ENCODE measurements at regions not wholly inside any gene's neighbourhood (a gene's known extent, or its start where the extent isn't known, plus 50 kb on each side); places are given as distances from the start of the nearest gene placed in this dataset.
A peak's percentile ranks its signal among the peaks of the same experiment; 100 is the strongest.
"Not testable (repeated sequence)": the region's sequence is repeated elsewhere in the genome, so short reads cannot be mapped to it uniquely, and the experiment has no call there.

- H3K27me3 Mint-ChIP-seq (ENCODE audit: unreplicated experiment) = peaks cover 6% of the 10 kb centered on the region
- peak overlapping the region; percentile 57 for H3K27ac Mint-ChIP-seq (ENCODE audit: unreplicated experiment)
- no peaks in the 10 kb centered on the region for H3K9me3 Mint-ChIP-seq (ENCODE audit: unreplicated experiment)
- H3K4me3 Mint-ChIP-seq (ENCODE audit: unreplicated experiment) = no peak overlapping the region
- H3K36me3 Mint-ChIP-seq (ENCODE audit: low read depth, unreplicated experiment) = peaks cover 3% of the 10 kb centered on the region
- DNase-seq (ENCODE audit: low spot score) = no peak
- H3K4me1 Mint-ChIP-seq (ENCODE audit: unreplicated experiment) = peaks cover 20% of the 10 kb centered on the region
- TF ChIP-seq CTCF (IDR thresholded peaks at IDR 0.05; ENCODE audit: unreplicated experiment) = no peak
Observed at GRCh38 chr12:131223791-131224225, 270.1 kb downstream of the ADGRD1 start.

- not testable (repeated sequence) for H3K4me3 Mint-ChIP-seq (ENCODE audit: unreplicated experiment); DNase-seq (ENCODE audit: low spot score)
Observed at GRCh38 chr12:131224226-131225065, 270.7 kb downstream of the ADGRD1 start.

GRCh38 chr12:131225066-131225380, 271.3 kb downstream of the ADGRD1 start:
- not testable (repeated sequence) for DNase-seq (ENCODE audit: low spot score); H3K9me3 Mint-ChIP-seq (ENCODE audit: unreplicated experiment); H3K4me3 Mint-ChIP-seq (ENCODE audit: unreplicated experiment); H3K36me3 Mint-ChIP-seq (ENCODE audit: low read depth, unreplicated experiment); H3K27me3 Mint-ChIP-seq (ENCODE audit: unreplicated experiment); H3K27ac Mint-ChIP-seq (ENCODE audit: unreplicated experiment)
- peaks cover 30% of the 10 kb centered on the region for H3K4me1 Mint-ChIP-seq (ENCODE audit: unreplicated experiment)

More at GRCh38 chr12:131224226-131225065, 270.7 kb downstream of the ADGRD1 start:
- not testable (repeated sequence) for H3K9me3 Mint-ChIP-seq (ENCODE audit: unreplicated experiment); H3K36me3 Mint-ChIP-seq (ENCODE audit: low read depth, unreplicated experiment); H3K27me3 Mint-ChIP-seq (ENCODE audit: unreplicated experiment); H3K27ac Mint-ChIP-seq (ENCODE audit: unreplicated experiment)
- peaks cover 24% of the 10 kb centered on the region for H3K4me1 Mint-ChIP-seq (ENCODE audit: unreplicated experiment)

- Mint-ChIP-seq H3K27ac (ENCODE audit: unreplicated experiment) (no peak overlapping the region), H3K4me3 (ENCODE audit: unreplicated experiment) (no peak overlapping the region), H3K9me3 (ENCODE audit: unreplicated experiment) (no peaks in the 10 kb centered on the region), H3K4me1 (ENCODE audit: unreplicated experiment) (peaks cover 41% of the 10 kb centered on the region), H3K36me3 (ENCODE audit: low read depth, unreplicated experiment) (peaks cover 3% of the 10 kb centered on the region), H3K27me3 (ENCODE audit: unreplicated experiment) (peaks cover 7% of the 10 kb centered on the region)
- DNase-seq (ENCODE audit: low spot score) = no peak
- TF ChIP-seq CTCF (IDR thresholded peaks at IDR 0.05; ENCODE audit: unreplicated experiment) = no peak
Observed at GRCh38 chr12:131226345-131227265, 272.9 kb downstream of the ADGRD1 start.

- peaks cover 39% of the 10 kb centered on the region for H3K4me1 Mint-ChIP-seq (ENCODE audit: unreplicated experiment)
- not testable (repeated sequence) for DNase-seq (ENCODE audit: low spot score)
Observed at GRCh38 chr12:131227641-131228040, 273.9 kb downstream of the ADGRD1 start.

GRCh38 chr12:131229079-131229425, 275.3 kb downstream of the ADGRD1 start:
- H3K4me1 Mint-ChIP-seq (ENCODE audit: unreplicated experiment) = peaks cover 40% of the 10 kb centered on the region
- peak overlapping the region; percentile 94 for H3K27ac Mint-ChIP-seq (ENCODE audit: unreplicated experiment)
- not testable (repeated sequence) for H3K9me3 Mint-ChIP-seq (ENCODE audit: unreplicated experiment); H3K36me3 Mint-ChIP-seq (ENCODE audit: low read depth, unreplicated experiment); H3K27me3 Mint-ChIP-seq (ENCODE audit: unreplicated experiment); DNase-seq (ENCODE audit: low spot score)
- H3K4me3 Mint-ChIP-seq (ENCODE audit: unreplicated experiment) = peak overlapping the region; percentile 59

More at GRCh38 chr12:131227641-131228040, 273.9 kb downstream of the ADGRD1 start:
- not testable (repeated sequence) for H3K36me3 Mint-ChIP-seq (ENCODE audit: low read depth, unreplicated experiment); H3K27me3 Mint-ChIP-seq (ENCODE audit: unreplicated experiment); H3K4me3 Mint-ChIP-seq (ENCODE audit: unreplicated experiment); H3K9me3 Mint-ChIP-seq (ENCODE audit: unreplicated experiment)
- H3K27ac Mint-ChIP-seq (ENCODE audit: unreplicated experiment) = peak overlapping the region; percentile 15
